ENCODE measurements at regions not wholly inside any gene's neighbourhood (a gene's known extent, or its start where the extent isn't known, plus 50 kb on each side); places are given as distances from the start of the nearest gene placed in this dataset.

DNA sequence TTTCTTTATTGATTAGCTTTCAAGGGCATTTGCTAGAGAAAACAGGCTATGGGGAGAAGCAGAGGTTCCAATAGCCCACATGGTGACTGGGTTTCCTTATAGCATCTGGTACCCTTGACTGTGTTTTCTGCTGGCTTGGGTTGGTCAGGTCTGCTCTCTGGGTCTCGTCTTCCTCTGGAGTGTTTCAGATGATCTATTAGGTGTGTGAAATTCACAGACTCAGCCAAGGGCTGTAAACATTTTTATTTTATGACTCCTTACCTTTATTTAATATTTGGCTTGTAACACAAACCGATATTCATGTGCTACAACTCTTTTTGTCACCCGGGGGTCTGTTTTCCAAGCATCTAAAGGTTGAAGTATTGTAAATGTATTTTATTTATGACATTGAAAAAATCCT, 338.9 kb downstream of the GADD45G start:
- no peak for TF ChIP-seq EZH2 (optimal IDR thresholded peaks at IDR 0.05; ENCODE audit: low read depth, low read length)
- TF ChIP-seq, protein P1, sequence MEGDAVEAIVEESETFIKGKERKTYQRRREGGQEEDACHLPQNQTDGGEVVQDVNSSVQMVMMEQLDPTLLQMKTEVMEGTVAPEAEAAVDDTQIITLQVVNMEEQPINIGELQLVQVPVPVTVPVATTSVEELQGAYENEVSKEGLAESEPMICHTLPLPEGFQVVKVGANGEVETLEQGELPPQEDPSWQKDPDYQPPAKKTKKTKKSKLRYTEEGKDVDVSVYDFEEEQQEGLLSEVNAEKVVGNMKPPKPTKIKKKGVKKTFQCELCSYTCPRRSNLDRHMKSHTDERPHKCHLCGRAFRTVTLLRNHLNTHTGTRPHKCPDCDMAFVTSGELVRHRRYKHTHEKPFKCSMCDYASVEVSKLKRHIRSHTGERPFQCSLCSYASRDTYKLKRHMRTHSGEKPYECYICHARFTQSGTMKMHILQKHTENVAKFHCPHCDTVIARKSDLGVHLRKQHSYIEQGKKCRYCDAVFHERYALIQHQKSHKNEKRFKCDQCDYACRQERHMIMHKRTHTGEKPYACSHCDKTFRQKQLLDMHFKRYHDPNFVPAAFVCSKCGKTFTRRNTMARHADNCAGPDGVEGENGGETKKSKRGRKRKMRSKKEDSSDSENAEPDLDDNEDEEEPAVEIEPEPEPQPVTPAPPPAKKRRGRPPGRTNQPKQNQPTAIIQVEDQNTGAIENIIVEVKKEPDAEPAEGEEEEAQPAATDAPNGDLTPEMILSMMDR (IDR thresholded peaks at IDR 0.05; ENCODE audit: low read length): no peak
